ENCODE measurements at regions not wholly inside any gene's neighbourhood (a gene's known extent, or its start where the extent isn't known, plus 50 kb on each side); places are given as distances from the start of the nearest gene placed in this dataset.

- TF ChIP-seq POLR2A (IDR thresholded peaks at IDR 0.05; ENCODE audit: low read depth, low read length) = no peak
- TF ChIP-seq POLR2AphosphoS5 (IDR thresholded peaks at IDR 0.05; ENCODE audit: low read depth, low read length) = no peak
- no peak for TF ChIP-seq TAF1 (IDR thresholded peaks at IDR 0.05; ENCODE audit: borderline replicate concordance, low read depth, low read length)
- DNase-seq (ENCODE audit: insufficient read length) (no peak), FAIRE-seq (peak; percentile 30)
These were observed 151.4 kb upstream of the LAMA2 start for GRCh38 chr6:128731249-128732165.

GRCh38 chr6:128727500-128727899 is 155.4 kb upstream of the LAMA2 start:
- TF ChIP-seq POLR2A (IDR thresholded peaks at IDR 0.05; ENCODE audit: low read depth, low read length) (no peak), TAF1 (IDR thresholded peaks at IDR 0.05; ENCODE audit: borderline replicate concordance, low read depth, low read length) (no peak), POLR2AphosphoS5 (IDR thresholded peaks at IDR 0.05; ENCODE audit: low read depth, low read length) (no peak)
- DNase-seq (ENCODE audit: insufficient read length) = no peak

GRCh38 chr6:128725271-128726233 is 157.4 kb upstream of the LAMA2 start:
- FAIRE-seq = no peak
- DNase-seq (ENCODE audit: insufficient read length) = no peak
- TF ChIP-seq TAF1 (IDR thresholded peaks at IDR 0.05; ENCODE audit: borderline replicate concordance, low read depth, low read length) (no peak), POLR2A (IDR thresholded peaks at IDR 0.05; ENCODE audit: low read depth, low read length) (no peak), POLR2AphosphoS5 (IDR thresholded peaks at IDR 0.05; ENCODE audit: low read depth, low read length) (no peak)

More at GRCh38 chr6:128727500-128727899, 155.4 kb upstream of the LAMA2 start:
- FAIRE-seq = no peak

GRCh38 chr6:128724738-128725137 is 158.2 kb upstream of the LAMA2 start:
- TF ChIP-seq POLR2A (IDR thresholded peaks at IDR 0.05; ENCODE audit: low read depth, low read length) (no peak), POLR2AphosphoS5 (IDR thresholded peaks at IDR 0.05; ENCODE audit: low read depth, low read length) (no peak), TAF1 (IDR thresholded peaks at IDR 0.05; ENCODE audit: borderline replicate concordance, low read depth, low read length) (no peak)
- FAIRE-seq (no peak), DNase-seq (ENCODE audit: insufficient read length) (no peak)

- DNase-seq (ENCODE audit: insufficient read length) (no peak), FAIRE-seq (no peak)
- TF ChIP-seq POLR2AphosphoS5 (IDR thresholded peaks at IDR 0.05; ENCODE audit: low read depth, low read length) = no peak
- TF ChIP-seq POLR2A (IDR thresholded peaks at IDR 0.05; ENCODE audit: low read depth, low read length) = no peak
- TF ChIP-seq TAF1 (IDR thresholded peaks at IDR 0.05; ENCODE audit: borderline replicate concordance, low read depth, low read length) = no peak
These were observed 159.3 kb upstream of the LAMA2 start for GRCh38 chr6:128723667-128724066.

GRCh38 chr6:128720891-128721290 is 162.0 kb upstream of the LAMA2 start:
- no peak for DNase-seq (ENCODE audit: insufficient read length)
- TF ChIP-seq POLR2AphosphoS5 (IDR thresholded peaks at IDR 0.05; ENCODE audit: low read depth, low read length) = no peak
- TF ChIP-seq POLR2A (IDR thresholded peaks at IDR 0.05; ENCODE audit: low read depth, low read length) = no peak
- no peak for TF ChIP-seq TAF1 (IDR thresholded peaks at IDR 0.05; ENCODE audit: borderline replicate concordance, low read depth, low read length)
- FAIRE-seq = no peak

GRCh38 chr6:128719786-128720185 is 163.2 kb upstream of the LAMA2 start:
- TF ChIP-seq TAF1 (IDR thresholded peaks at IDR 0.05; ENCODE audit: borderline replicate concordance, low read depth, low read length) = no peak
- DNase-seq (ENCODE audit: insufficient read length) (no peak), FAIRE-seq (no peak)

GRCh38 chr6:128713461-128713860 is 169.5 kb upstream of the LAMA2 start:
- TF ChIP-seq POLR2A (IDR thresholded peaks at IDR 0.05; ENCODE audit: low read depth, low read length) (no peak), TAF1 (IDR thresholded peaks at IDR 0.05; ENCODE audit: borderline replicate concordance, low read depth, low read length) (no peak), POLR2AphosphoS5 (IDR thresholded peaks at IDR 0.05; ENCODE audit: low read depth, low read length) (no peak)
- DNase-seq (ENCODE audit: insufficient read length) (no peak), FAIRE-seq (no peak)

GRCh38 chr6:128712898-128713297 is 170.0 kb upstream of the LAMA2 start:
- DNase-seq (ENCODE audit: insufficient read length) (no peak), FAIRE-seq (no peak)
- no peak for TF ChIP-seq POLR2AphosphoS5 (IDR thresholded peaks at IDR 0.05; ENCODE audit: low read depth, low read length)

GRCh38 chr6:128711149-128711548 is 171.8 kb upstream of the LAMA2 start:
- TF ChIP-seq TAF1 (IDR thresholded peaks at IDR 0.05; ENCODE audit: borderline replicate concordance, low read depth, low read length) = no peak
- no peak for TF ChIP-seq POLR2AphosphoS5 (IDR thresholded peaks at IDR 0.05; ENCODE audit: low read depth, low read length)
- no peak for TF ChIP-seq POLR2A (IDR thresholded peaks at IDR 0.05; ENCODE audit: low read depth, low read length)
- FAIRE-seq = no peak
- no peak for DNase-seq (ENCODE audit: insufficient read length)

- FAIRE-seq (no peak), DNase-seq (ENCODE audit: insufficient read length) (no peak)
These were observed 172.6 kb upstream of the LAMA2 start for GRCh38 chr6:128710315-128710714.

More at GRCh38 chr6:128710315-128710714, 172.6 kb upstream of the LAMA2 start:
- no peak for TF ChIP-seq POLR2AphosphoS5 (IDR thresholded peaks at IDR 0.05; ENCODE audit: low read depth, low read length)
- no peak for TF ChIP-seq TAF1 (IDR thresholded peaks at IDR 0.05; ENCODE audit: borderline replicate concordance, low read depth, low read length)
- TF ChIP-seq POLR2A (IDR thresholded peaks at IDR 0.05; ENCODE audit: low read depth, low read length) = no peak
